ENCODE measurements at regions not wholly inside any gene's neighbourhood (a gene's known extent, or its start where the extent isn't known, plus 50 kb on each side); places are given as distances from the start of the nearest gene placed in this dataset.

DNA sequence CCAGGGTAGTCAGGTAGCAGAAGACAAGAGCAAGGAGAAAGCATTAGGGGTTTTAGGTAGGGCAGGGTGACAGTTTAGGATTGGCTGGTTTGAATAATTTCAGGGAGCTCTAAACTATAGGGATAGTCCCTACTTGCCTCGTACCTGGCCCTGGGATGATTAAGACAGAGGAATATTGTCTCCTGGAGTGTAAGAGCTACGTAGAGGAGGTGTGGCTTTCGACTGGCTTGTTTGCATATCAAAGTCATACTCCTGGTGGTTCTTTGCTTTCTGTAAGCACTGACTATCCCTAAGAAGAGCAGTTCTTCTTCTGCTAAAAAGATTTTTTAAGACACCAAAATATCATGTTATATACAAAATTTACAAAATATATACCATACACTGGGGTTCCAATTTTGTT, 1867.4 kb downstream of the SUCLG1 start:
- no peak for FAIRE-seq

GRCh38 chr2:82576656-82577055, 1882.4 kb downstream of the SUCLG1 start:
- no peak for FAIRE-seq

DNA sequence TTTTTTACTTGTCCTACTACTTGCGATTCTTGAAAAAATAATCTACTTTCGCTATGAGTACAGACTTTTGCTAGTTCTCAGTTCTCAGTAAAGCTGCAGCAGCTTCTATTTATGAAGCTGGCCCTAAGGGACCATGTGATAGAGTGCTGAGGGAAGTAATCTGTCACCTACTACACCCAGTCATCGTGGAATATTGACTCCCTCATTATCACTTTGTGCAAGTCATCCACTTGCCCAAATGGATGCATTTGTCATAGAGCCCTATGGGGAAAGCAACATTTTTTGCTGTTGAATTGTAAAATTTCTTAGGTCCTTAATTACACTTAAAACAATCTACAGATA, 1919.8 kb downstream of the SUCLG1 start:
- FAIRE-seq: no peak

- no peak for FAIRE-seq
These were observed 1920.3 kb downstream of the SUCLG1 start for GRCh38 chr2:82538590-82539279.

- FAIRE-seq: no peak
These were observed 1930.8 kb downstream of the SUCLG1 start for GRCh38 chr2:82528288-82528687.

DNA sequence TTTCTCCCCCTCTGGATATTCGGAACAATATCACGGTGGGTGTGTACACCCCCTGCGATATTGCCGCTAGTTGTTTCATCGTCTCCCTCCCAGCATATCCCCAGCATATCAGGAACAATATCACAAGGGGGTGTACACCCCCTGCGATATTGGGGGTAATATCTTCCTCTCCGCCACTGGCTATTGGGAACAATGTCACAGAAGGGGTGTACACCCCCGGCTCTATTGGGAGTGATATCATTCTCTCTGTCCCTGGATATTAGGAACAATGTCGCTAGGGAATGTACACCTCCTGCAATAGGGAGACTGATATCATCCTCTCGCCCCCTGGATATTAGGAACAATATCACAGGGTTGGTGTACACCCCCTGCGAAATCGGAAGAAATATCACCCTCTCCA, 1932.0 kb downstream of the SUCLG1 start:
- FAIRE-seq: no peak

DNA sequence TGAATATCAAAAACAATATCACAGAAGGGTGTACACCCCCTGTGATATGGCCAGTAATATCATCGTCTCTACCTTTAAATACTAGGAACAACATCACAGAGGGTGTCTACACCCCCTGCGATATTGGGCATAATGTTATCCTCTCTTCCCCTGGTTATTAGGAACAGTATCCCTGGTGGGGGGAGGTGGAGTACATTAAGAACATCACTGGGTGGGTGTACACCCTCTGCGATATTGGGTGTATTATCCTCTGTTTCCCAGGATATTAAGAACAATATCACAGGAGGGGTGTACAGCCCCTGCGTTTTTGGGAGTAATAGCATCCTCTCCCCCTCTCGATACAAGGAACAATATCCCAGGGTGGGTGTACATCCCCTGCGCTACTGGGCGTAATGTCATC, 1932.8 kb downstream of the SUCLG1 start:
- FAIRE-seq: no peak

GRCh38 chr2:82525744-82526143, 1933.3 kb downstream of the SUCLG1 start:
- no peak for FAIRE-seq

GRCh38 chr2:82524826-82525225, 1934.3 kb downstream of the SUCLG1 start:
- no peak for FAIRE-seq

DNA sequence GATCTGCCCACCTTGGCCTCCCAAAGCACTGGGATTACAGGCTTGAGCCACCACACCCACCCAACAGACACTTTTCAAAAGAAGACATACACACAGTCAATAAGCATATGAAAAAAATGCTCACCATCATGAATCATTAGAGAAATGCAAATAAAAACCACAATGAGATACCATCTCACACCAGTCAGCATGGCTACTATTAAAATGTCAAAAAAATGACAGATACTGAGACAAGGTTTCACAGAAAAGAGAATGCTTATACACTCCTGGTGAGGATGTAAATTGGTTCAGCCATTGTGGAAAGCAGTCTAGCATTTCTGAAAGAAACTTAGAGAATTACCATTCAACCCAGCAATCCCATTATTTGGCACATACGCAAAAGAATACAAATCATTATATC, 1947.2 kb downstream of the SUCLG1 start:
- no peak for FAIRE-seq

DNA sequence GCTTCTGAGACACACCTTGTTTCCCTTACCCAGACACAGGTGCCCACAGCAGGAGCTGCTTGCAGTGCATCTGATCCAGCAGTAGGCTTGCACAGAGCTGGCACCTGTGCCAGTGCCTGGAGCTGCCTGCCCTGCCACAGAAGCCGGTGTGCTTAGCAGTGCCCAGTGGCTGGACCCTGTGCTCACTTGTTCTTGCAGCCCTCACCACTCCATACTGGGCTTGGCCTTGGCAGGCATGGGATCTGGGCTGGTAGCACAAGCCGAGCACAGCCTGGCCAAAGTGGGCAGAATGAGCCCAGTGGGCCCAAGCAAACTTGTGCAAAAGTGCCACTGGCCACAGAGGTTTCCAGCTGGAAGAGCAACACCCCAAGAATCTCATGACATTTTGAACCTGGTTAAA, 1950.4 kb downstream of the SUCLG1 start:
- no peak for FAIRE-seq

DNA sequence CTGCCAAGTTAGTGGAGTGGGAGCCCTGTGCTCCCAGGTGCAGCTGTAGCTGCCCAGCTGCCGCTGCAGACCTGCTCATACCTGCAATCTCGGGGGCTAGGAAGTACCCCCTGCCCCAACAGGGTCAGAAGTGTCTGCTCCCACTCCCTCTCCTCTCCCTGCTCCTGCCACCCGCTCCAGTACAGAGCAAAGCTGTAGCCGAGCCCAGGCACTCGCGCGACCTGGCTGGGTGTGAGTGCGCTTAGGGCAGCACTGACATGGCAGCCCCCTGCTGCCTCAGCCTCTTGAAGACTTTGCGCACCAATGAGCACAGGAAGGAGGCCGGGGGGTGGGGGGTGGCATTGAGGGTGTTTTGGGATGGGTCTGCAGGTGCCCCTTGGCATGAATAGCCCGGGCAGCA, 1951.4 kb downstream of the SUCLG1 start:
- FAIRE-seq: no peak

- FAIRE-seq: no peak
These were observed 1957.9 kb downstream of the SUCLG1 start for GRCh38 chr2:82501217-82501616.

- FAIRE-seq: no peak
These were observed 1960.2 kb downstream of the SUCLG1 start for GRCh38 chr2:82498777-82499443.

DNA sequence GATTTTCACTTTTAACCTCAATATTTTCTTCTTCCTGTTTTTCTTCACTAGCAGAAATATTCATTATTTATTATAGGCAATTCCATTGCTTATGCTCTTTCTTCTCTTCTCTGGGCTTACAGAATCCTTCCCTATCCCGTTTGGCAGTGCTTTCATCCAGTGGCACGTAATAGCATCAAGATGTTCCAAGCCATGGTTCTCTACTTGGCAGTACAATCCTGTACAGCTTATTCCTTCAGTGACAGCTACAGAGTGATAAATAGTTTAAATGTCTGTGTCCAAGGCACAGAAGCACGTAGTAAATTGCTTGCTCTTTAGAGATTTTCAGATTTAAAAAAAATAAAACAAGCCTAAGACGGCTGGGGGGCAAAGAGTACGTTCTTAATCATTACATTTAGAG, 1964.3 kb downstream of the SUCLG1 start:
- no peak for FAIRE-seq

DNA sequence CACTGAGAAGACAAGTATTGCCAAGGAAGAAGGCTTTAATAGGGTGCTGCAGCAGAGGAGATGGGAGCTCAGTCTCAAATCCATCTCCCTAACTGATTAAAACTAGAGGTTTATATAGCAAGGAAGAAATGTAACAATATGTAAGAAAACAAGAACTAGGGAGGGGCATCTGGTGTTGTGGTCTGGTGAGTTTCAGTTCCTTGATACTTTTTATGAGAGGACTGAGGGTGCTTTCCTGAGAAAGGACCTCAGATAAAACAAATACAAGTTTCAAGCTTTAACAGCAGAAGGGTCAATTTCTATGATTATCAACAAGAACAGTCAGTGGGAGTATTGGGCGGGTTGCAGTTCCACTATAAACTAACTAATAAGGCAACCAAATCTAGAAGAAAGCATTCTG, 1967.5 kb downstream of the SUCLG1 start:
- no peak for FAIRE-seq

- no peak for FAIRE-seq
These were observed 1971.7 kb downstream of the SUCLG1 start for GRCh38 chr2:82487354-82487753.

- FAIRE-seq: no peak
These were observed 1973.4 kb downstream of the SUCLG1 start for GRCh38 chr2:82485701-82486100.

DNA sequence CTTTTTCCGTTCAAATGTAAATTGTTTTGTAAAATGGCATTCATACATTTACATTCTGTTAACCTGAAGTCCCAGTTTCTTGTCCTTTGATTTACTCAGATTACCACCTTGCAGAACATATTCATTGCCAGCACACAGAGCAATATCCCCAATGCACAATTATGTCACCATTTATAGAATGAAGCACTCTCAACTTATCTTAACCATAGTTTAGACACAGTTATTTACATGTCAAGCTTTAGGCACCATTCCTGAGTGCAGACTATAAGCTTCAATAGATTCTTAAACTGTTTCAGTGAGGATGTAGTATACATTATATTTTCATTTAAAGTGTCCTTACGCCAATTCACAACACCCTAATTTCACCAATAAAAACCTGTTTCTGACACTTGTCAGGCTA, 1977.9 kb downstream of the SUCLG1 start:
- FAIRE-seq: no peak

DNA sequence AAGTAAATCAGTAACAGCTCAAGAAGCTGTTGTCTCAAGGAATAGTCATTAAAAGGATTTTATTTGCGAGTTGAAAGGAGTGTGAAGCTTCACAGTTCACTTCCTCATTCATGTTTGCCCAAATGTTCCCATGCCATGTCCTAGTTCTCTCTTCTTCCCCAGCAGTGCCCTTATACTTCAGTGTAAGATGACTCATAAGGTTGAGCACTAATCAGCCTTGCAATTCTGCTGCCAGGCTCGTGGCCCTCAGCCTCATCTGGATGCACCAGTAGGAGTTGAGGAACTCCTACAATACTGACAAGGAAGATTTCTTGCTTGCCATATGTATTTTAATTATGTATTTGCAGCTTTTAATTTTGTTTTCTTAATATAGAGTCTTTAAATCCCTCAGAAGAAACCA, 1980.4 kb downstream of the SUCLG1 start:
- FAIRE-seq: no peak

DNA sequence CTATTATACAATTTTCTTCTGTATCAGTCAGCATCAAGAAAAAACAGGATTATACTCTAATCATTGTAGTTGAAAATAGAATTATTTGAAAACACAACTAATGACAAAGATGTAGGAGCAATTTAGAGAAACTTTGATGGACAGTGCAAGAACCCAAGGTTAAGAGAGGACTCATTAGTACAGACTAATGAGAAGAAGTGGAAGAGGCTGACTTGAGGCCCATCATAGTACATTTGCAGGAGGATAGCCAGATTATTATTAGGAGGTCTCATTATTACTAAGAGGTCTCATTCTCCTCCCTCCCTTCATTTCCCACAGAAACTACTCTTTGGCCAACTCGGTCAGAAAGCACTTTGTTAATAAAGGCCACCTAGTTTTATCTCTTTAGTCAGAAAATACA, 1983.0 kb downstream of the SUCLG1 start:
- FAIRE-seq: no peak

DNA sequence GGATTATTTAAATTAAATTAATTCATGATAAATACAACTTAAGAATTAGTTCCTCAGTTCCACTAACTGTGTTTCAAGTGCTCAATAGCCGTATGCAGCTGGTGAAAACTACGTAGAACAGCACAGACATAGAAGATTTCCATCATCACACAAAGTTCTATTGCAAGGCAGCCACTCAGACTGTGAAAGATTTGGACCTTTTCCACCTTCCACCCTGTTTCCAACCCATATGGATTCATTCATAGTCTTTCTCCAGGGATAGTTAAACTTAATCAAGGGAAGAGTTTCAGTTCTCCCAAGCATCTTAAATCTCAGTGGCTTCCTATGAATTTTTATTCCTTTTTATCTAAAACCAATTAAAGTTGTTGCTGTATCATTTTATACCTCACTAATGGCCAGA, 2030.8 kb downstream of the SUCLG1 start:
- FAIRE-seq: no peak

- FAIRE-seq: no peak
These were observed 2047.1 kb downstream of the SUCLG1 start for GRCh38 chr2:82412021-82412420.

DNA sequence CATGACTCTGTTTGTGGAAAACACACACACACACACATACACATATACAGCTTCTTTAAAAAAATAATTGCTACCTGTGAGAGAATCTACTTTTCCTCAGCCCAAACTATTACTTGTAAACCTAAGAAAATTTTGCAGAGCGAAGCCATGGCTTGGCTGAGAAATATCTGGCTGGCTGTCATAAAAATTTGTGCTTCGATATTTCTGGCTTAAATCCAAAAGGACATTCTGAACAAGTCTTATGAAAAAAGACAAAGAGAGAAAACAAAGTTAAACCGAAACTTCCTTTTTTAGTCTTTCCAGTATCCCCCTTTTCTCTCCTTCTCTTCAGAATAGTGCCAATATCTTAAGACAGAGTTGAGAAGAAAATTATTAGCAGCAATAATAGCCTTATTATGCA, 2048.0 kb downstream of the SUCLG1 start:
- FAIRE-seq: no peak

DNA sequence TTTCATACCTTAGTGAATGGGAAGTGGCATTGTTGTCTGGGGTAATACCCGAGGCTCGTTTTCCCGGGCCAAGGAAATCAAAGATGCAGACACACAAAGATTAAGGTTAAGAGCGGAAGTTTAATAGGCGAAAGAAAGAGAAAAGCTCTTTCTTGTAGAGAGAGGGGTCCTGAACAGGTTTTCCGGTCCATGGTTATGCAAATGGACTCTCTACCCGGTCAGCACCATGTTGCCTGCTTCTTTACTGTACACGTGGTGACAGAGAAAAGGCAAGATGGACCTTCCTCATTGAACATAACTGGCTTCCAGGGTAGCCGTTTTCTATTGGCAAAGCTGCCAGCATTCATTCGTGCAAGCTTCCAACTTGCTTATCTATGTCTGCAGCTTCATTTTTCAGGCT, 2063.5 kb downstream of the SUCLG1 start:
- no peak for FAIRE-seq

All from endometrium (tissue), 2 donors.